ENCODE measurements at regions not wholly inside any gene's neighbourhood (a gene's known extent, or its start where the extent isn't known, plus 50 kb on each side); places are given as distances from the start of the nearest gene placed in this dataset.
"Not testable (repeated sequence)": the region's sequence is repeated elsewhere in the genome, so short reads cannot be mapped to it uniquely, and the experiment has no call there.

DNA sequence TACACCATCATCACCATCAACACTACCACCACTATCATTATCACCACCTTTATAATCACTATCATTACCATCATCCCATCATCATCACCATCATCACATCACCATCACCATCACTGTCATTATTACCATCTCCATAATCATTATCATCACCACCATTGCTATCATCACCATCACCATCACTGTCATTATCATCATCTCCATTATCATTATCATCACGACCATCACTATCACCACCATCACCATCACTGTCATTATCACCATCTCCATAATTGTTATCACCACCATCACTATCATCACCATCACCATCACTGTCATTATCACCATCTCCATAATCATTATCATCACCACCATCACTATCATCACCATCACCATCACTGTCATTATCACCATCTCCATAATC, 279.6 kb upstream of the HS6ST1 start:
- DNase-seq (ENCODE audit: low read depth in 2 of 2), result not testable (repeated sequence)

DNA sequence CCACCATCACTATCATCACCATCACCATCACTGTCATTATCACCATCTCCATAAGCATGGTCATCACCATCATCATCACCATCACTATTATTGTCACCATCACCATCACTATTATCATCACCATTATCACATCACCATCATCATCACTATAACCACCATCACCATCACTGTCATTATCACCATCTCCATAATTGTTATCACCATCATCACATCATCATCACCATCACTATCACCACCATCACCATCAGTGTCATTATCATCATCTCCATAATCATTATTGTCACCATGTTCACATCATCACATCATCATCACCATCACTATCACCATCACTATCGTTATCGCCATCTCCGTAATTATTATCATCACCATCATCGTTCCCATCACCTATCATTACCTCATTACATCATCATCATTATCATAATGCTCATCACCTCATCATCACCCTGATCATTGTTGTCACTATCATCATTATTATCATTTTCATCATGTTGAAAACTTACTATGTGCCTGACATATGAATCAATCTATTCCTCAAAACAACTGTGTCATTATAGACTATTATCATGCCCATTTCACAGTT, 280.3 kb upstream of the HS6ST1 start:
- DNase-seq (ENCODE audit: low read depth in 2 of 2), result no peak

DNA sequence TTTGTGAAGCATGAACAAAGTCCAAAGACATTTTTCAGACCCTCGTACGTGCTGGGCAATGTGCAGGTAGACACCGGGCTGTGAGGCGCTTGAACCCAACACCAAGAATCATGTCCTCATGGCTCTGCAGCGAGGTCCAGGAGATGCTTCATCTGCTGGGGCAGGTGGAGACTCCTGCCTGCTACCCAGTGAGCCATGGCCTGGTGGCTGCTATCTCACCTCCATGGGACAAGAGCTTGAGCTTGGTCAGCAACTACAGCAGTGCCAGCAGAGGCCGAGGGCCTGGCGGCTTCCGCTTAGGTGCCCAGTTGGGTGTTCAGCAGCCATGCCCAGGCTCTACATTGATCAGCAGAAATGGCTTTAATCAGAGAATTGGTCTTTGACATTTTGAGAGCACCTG, 281.0 kb upstream of the HS6ST1 start:
- no peak for DNase-seq (ENCODE audit: low read depth in 2 of 2)

DNA sequence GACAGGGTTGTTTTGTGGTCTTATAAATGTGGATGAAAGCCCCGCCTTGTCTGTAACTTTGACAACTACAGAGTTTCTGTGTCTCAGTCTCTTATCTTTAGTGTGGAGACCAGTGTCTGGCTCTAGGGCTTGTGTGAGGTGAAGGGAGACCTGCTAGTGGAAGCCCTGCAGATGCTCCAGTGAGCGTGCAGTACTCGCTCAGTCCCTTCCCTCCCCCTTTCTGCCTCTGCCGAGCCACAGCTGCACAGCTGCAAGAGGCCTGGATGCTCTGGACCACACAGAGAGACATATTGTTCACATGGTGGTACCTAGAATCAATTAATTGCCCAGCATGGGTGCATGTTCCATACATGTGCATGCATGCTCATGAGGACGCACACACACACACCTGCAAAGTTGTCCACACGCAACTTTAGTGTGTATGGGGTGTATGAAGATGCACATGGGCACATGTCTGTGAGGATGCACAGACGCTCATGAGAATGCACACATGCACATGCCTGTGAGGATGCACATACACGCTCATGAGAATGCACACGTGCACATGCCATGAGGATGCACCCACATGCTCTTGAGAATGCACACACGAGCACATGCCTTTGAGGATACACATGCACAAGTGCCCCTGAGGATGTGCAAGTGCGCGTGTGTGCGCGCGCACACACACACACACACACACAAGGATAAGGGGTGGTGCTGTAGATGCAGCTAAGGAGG, 282.1 kb upstream of the HS6ST1 start:
- no peak for DNase-seq (ENCODE audit: low read depth in 2 of 2)

DNA sequence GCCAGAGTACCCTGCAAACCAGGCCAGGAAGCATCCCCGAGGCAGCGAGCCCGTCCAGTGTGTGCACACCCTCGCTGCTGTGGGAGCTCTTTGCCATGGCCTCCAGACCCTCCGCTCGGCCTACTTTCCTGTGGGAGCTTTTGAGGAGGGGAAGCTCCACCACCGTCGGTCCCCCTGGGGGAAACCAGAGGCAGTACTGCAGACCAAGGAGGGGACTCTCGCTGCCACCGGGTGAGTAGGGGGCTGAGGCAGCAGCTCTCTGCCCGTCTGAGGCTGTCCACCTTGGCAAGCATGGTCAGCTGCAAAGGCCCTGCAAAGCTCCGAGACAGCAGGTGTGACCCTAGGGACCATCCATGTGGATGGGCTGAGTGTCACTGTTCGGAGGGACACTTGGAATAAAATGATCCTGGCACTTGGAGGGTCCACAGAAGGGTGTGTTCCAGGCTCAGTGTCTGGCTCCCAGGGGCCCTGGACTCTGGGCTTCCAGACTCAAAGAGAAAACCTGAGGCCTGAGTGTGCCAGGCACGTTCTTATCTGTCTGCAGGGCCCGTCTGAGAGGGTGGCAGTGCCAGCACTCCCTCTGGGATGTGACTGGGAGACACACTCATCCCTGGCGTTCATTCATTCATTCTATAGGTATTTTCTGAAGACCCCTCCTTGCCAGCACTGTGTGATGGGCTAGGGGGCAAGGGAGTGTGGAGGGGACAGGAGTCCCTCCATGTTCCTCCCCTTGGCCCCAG, 282.8 kb upstream of the HS6ST1 start:
- DNase-seq (ENCODE audit: low read depth in 2 of 2), result no peak

DNA sequence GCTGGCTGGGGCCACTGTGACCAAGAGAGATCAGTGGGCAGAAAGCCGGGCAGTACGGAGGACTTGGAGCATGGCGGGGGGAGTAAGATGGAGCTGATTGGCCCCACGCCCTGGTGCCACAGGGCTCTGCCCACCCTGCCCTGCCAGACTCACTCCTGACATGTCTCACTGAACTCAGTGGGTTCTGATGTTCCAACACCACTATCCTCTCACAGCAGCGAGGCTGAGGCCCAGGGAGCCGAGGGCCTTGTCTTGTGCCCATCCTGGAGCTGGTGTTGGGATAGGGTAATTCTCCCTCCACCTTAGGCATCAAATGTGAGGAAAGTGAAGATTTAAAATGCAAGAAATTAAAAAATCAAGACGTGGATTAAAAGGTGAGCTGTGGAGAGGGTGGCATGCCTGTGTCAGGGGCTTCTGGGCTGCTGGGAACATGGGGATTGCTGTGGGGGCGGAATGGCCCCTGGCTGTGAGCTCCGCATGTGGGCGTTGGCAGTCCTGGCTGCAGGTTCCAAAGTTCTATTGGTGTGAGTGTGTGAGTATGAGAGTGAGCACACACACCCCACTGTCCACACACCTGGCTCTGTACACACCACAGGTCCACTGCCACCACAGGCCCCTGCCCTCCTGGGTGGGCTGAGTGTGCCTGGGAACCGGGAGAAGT, 283.5 kb upstream of the HS6ST1 start:
- DNase-seq (ENCODE audit: low read depth in 2 of 2), result no peak

DNA sequence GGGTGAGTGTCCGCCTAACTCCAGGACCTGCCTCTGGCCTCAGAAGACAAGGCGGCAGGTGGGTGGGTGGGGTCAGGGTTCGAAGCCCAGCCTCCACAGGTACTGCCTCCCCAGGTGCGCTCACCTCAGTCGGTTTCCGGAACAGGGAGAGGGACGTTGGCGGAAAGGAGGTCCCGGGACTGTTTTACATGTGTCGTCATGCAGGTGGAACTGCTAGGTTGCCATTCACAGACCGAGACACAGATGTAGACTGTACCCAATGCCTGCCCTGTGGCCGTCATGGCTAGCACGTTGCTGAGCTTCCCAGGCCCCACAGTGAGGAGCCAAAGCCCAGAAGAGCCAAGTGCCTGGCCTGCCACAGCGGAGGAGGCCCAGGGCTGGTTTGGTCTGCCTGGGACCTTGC, 284.0 kb upstream of the HS6ST1 start:
- no peak for DNase-seq (ENCODE audit: low read depth in 2 of 2)

DNA sequence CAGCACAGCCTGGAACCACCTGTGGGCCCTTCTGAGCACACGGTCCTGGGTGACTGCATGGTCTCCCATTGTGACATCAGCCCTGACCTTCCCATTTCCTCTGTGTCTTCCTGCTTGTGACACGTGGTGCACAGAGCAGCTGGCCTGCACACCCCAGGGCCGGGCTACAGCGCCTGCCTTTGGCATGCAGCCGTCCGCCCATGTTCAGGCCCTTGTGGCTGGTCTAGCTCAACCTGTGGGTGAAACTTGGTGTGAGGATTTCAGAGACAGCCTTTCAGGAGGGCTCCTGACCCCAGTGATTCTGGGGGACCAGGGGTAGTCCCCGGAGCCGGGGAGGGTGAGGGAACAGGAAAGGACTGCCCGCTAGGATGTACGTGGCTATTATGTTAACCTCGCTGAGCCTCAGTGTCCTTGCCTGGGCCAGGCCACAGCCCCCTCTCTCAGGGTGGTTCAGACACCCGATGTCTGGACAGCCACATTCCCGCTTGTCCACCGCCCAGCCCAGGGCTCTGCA, 284.8 kb upstream of the HS6ST1 start:
- DNase-seq (ENCODE audit: low read depth in 2 of 2), result no peak

DNA sequence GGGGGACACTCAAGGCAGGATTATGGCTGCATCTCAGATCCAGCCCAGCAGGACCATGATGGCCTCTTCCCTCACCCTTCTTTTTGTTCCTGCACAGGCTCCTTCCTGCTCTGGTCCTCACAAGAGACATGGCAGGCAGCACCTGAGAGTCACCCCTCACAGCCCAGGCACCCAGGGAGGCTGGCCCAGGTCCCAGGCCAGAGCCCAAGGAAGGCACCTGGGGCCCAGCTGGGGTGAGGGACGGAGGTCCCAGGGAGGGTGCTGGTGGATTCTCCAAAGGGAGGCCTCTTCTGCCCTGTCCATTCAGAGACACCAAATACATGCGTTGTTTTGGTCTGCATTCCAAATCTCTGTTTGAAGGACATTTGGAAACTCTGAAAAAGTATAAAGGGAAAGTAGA, 285.4 kb upstream of the HS6ST1 start:
- no peak for DNase-seq (ENCODE audit: low read depth in 2 of 2)

DNA sequence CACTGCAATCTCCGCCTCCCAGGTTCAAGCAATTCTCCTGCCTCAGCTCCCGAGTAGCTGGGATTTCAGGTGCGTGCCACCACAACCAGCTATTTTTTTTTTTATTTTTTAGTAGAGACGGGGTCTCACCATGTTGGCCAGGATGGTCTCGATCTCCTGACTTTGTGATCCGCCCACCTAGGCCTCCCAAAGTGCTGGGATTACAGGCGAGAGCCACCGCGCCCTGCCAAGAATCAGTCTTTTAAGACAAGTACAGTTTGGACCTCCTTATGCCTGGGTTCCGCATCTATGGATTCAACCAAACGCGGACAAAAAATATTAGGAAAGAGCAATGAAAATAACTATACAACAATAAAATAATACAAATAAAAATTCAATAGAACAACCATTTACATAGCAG, 285.9 kb upstream of the HS6ST1 start:
- not testable (repeated sequence) for DNase-seq (ENCODE audit: low read depth in 2 of 2)

DNA sequence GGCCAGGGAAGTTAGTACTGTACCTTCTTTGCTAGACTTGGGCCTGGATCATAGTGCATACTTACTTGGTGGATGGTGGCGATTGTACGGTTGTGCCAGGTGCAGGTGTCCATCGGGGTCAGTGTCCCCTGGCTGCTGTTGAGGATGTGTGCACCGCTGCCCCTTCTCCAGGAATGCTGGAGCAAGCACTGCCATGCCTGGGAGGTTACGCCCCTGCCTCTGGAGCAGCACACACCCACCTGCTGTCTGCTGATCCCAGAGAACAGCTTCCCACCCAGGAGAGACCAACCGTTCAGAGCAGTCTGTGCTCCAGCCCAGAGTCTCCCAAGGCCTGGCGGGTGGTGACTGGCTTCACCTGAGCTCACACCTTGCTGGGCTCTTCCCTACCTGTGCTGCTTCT, 286.8 kb upstream of the HS6ST1 start:
- no peak for DNase-seq (ENCODE audit: low read depth in 2 of 2)

DNA sequence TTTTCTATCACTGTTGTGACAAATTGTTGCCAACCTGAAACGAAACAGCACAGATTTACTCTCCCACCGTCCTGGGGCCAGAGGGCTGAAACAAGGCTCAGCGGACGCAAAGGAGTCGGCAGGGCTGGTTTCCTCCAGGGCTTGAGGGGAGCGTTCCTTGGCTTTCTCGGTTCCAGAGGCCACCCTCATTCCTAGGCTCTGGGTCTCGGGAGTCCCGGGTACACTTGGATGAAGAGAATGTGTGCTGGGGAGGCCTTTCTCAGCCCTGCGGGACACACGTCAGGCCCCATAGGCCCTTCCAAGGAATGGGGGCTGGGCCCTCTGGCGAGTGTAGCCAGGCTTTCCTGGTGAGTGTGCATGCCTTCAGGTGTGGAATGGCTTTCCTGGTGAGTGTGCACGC, 287.3 kb upstream of the HS6ST1 start:
- DNase-seq (ENCODE audit: low read depth in 2 of 2), result no peak

DNA sequence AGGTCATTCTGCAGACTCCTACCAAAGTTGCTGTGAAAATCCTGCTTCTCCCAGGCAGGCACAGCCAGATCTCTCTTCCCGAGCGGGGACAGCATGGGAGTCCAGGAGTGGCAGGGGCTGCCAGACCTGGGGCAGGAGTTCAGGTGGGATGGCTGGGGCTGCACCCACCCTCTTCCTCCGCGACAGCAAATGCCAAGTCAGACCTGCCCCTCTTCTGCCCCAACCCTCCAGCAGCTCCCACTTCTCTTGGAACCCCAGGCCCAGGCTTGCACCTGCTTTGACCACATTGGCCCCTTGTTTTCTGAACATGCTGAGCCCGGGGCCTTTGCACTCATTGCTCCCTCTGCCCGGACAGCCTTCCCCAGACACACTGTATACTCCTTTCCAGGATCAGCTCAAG, 288.2 kb upstream of the HS6ST1 start:
- no peak for DNase-seq (ENCODE audit: low read depth in 2 of 2)

DNA sequence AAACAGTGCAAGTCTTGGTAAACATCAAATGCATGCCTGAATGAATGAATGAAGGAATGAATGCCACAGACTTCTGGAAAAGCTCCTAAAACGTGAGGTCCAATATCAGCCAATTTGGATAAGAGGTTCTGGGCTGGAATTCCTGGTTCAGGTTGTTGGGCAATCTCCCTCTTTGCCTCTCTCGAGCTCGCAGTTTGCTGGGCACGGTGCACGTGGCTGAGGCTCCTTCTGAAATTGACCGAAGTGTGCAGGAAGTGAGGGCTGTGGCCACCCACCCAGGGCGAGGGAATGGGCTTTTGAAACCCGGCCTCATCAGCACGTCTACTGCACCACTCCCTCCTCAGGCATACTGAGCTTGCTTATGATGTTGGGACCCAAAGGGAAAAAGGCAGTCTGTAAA, 288.8 kb upstream of the HS6ST1 start:
- DNase-seq (ENCODE audit: low read depth in 2 of 2), result no peak

DNA sequence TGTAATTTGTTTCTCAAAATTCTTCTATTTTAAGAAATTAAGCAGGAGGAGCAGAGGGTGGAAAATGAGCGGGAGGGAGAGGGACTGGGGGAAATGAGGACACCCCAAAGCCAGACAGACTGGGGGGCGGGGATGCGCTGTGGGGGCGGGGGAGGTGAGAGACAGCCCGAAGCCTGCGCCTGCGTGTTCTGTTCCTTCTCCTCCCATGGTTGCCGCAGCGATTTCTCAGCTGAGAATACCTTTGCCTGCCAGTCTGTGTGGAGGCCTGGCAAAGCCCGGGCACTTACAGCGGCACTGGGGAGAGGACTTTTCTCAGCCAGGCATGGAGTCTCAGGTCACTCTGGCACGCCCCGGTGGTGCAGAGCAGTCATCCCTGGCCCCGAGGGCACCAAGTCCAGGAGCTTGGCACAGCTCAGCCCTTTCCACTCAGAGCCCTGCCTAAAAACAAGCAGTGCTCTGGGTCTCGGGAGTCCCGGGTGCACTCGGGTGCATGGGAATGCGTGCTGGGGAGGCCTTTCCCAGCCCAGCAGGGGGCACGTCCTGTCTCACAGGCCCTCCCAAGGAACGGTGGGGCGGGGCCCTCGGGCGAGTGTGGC, 289.3 kb upstream of the HS6ST1 start:
- DNase-seq (ENCODE audit: low read depth in 2 of 2), result no peak

DNA sequence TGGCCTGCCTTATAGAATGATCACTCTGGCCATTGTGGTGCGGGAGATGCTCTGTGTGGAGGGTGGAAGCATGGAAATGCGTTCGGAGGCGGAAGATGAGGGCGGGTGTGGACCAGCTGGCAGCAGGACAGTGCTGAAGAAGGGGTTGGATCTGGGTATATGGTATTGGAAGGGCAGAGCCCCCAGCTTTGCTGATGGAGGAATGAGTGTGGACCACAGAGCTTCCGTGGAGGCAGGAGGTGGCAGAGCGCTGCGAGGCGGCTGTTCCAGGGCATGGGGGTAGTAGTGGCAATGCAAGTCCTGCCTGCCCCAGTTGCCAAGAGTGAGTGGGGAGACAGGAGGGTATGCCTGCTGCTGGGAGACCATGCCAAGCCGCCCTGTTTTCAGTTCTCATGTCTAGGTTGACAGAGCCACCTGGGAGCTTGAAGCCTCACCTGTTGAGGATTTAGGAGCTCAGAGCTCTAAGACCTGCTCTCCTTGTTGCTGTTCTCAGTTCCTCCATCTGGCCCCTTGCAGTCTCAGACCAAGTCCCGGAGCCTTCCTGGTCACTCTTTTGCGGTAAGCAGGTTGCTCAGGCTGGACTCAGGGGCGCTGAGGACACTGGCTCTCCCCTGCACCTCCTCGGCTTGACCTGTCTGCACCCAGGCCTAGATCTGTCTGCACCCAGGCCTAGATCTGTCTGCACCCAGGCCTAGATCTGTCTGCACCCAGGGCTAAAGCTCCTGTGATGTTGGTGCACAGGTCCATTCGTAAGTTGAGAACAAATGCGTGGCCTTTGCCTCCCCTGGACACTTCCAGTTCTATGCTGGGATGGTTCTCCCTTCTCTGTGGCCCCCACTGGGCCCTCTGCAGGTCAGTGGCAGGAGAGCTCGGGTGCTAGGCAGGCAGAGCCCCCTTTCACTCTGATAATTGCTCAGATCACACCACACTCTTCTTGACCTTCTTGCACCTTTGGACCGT, 290.5 kb upstream of the HS6ST1 start:
- DNase-seq (ENCODE audit: low read depth in 2 of 2), result no peak

DNA sequence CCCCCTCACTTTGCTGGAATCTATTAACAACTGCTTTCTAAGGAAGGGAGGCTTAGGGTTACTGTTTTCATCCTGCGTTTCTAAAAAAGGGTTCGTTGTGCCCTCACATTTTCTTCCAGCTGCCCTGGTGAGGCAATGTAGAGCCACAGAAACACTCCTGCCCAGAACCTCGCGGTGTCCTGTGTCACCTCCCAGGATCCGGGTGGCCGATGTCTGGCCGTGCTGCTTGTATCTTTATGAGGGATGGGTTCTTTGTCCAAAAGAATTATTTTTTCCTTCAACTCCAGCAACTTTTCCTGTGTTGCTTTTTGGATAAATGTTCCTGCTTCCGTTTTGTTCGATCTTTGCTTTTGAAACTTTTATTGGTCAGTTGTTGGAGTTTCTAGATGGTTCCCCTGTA, 291.8 kb upstream of the HS6ST1 start:
- DNase-seq (ENCODE audit: low read depth in 2 of 2), result no peak

DNA sequence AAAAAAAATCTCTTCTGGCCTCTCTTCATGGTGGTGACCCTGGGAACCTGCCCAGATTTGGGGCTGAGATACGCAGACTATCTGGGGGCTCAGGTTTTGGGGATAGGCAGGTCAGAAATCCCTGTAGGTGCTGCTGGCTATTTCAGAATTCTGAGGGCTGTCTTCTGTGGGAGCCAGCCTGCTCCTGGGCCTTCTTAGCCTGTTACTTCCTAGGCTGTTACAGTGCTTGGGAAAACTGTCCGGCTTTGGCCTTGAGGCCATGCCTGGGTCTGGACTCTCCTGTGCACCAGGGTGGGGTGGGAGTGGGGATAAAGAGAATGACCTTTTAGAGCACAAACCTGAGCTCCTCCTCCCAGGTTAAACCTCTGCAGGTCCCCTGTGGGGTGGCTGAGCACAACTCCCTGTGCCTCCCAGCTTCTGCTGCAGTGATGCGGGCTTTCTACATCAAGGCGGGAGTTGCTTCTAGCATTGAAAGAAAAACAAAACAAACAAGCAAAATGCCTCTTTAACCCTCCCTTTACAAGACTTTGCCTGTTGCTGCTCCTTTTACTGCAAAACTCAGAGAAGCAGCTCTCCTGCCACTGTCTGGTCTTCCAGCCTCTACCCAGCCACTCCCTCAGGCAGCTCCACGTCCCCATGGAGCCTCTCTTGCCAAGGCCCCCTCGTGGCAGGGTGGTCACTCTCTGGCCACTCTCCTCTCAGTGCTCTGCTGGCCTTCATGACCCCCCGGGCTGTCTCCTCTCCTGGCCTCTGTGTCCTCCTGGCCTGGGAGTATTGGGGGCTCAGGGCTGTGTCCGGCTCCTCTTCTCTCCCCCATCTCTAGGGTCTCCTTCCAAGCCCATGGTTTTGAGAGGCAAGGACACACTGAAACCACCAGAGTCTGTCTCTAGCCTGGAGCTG, 293.0 kb upstream of the HS6ST1 start:
- no peak for DNase-seq (ENCODE audit: low read depth in 2 of 2)

DNA sequence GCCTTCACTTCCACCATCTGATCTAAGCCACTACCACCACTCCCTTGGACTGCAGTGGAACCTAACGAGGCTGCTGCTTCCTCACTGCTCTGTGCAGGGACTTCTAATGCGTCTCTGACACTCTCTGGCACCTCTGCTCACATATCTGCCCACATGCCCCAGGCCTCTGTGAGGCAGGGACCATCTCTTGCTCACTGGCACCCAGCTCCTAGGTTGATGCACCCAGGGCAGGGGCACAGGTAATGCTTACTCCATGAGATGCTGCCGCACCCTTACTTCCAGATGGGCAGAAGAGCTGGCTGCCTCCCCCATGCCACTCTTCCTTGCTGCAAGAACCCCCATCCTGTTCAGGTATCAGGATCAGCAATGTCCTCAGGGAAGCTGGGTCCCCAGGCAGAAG, 294.0 kb upstream of the HS6ST1 start:
- no peak for DNase-seq (ENCODE audit: low read depth in 2 of 2)

DNA sequence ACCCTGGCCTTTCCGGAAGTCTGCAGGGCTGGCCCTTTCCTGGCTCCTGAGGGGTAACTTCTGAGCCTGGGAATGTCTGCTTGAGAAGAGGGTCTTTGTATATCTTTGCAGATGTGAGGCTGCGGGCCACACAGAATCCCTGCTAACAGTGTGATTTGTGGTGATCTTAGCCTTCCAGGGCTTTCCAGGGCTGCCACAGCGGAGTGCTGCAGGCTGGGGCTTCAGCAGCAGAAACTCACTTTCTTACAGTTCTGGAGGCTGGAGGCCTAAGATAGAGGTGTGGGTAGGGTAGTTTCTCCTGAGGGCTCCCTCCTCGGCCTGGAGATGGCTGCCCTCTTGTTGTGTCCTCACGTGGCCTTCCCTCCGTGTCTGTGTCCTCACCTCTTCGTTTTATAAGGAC, 294.7 kb upstream of the HS6ST1 start:
- no peak for DNase-seq (ENCODE audit: low read depth in 2 of 2)
